Glutamatergic neuron (in vitro differentiated cells): ENCODE measurements at regions not wholly inside any gene's neighbourhood (a gene's known extent, or its start where the extent isn't known, plus 50 kb on each side); places are given as distances from the start of the nearest gene placed in this dataset.

Experiments used
- DNase-seq: peaks from one replicate; pipeline ENCODE4 v3.0.0; 2022
- H3K27ac Mint-ChIP-seq: one replicate; pipeline ENCODE4 v1.8.0; 2020; ENCODE audit warnings: mild to moderate bottlenecking, mixed read lengths, inconsistent platforms; ENCODE audit not compliant: unreplicated experiment
- H3K27me3 Mint-ChIP-seq: one replicate; pipeline ENCODE4 v1.8.0; 2020; ENCODE audit warnings: mild to moderate bottlenecking, moderate library complexity, mixed read lengths, inconsistent platforms; ENCODE audit not compliant: unreplicated experiment
- H3K36me3 Mint-ChIP-seq: one replicate; pipeline ENCODE4 v1.8.0; 2020; ENCODE audit warnings: mild to moderate bottlenecking, mixed read lengths, inconsistent platforms; ENCODE audit not compliant: unreplicated experiment
- H3K4me1 Mint-ChIP-seq: one replicate; pipeline ENCODE4 v1.8.0; 2020; ENCODE audit warnings: mild to moderate bottlenecking, low read depth, mixed read lengths, inconsistent platforms; ENCODE audit not compliant: unreplicated experiment
- H3K4me3 Mint-ChIP-seq: one replicate; pipeline ENCODE4 v1.8.0; 2020; ENCODE audit warnings: mild to moderate bottlenecking, mixed read lengths, inconsistent platforms; ENCODE audit not compliant: unreplicated experiment
- H3K9me3 Mint-ChIP-seq: one replicate; pipeline ENCODE4 v1.8.0; 2020; ENCODE audit warnings: mild to moderate bottlenecking, moderate library complexity, mixed read lengths, inconsistent platforms; ENCODE audit not compliant: unreplicated experiment
- CTCF ChIP-seq: fragments of 200-600 bp; sonication (generic); IDR thresholded peaks from one replicate; pipeline ENCODE4 v1.5.0; 2021; ENCODE audit not compliant: partially characterized antibody, unreplicated experiment

- Mint-ChIP-seq H3K4me1 (peaks cover 9% of the 10 kb centered on the region), H3K9me3 (peaks cover 2% of the 10 kb centered on the region), H3K27ac (peak overlapping the region; percentile 72), H3K27me3 (no peaks in the 10 kb centered on the region), H3K36me3 (no peaks in the 10 kb centered on the region), H3K4me3 (peak overlapping the region; percentile 38)
- TF ChIP-seq CTCF = no peak
- DNase-seq = no peak
Observed at GRCh38 chr6:132973514-132973993, 159.2 kb downstream of the RPS12 start.

- Mint-ChIP-seq H3K36me3 (no peaks in the 10 kb centered on the region), H3K4me1 (peaks cover 9% of the 10 kb centered on the region), H3K9me3 (peaks cover 2% of the 10 kb centered on the region), H3K27ac (no peak overlapping the region), H3K27me3 (no peaks in the 10 kb centered on the region), H3K4me3 (no peak overlapping the region)
- TF ChIP-seq CTCF = no peak
- DNase-seq = no peak
Observed at GRCh38 chr6:132974122-132974521, 159.8 kb downstream of the RPS12 start.

GRCh38 chr6:132977413-132977812 lies 163.0 kb downstream of the RPS12 start:
- Mint-ChIP-seq H3K9me3 (no peaks in the 10 kb centered on the region), H3K27ac (no peak overlapping the region)
- TF ChIP-seq CTCF = no peak

DNA sequence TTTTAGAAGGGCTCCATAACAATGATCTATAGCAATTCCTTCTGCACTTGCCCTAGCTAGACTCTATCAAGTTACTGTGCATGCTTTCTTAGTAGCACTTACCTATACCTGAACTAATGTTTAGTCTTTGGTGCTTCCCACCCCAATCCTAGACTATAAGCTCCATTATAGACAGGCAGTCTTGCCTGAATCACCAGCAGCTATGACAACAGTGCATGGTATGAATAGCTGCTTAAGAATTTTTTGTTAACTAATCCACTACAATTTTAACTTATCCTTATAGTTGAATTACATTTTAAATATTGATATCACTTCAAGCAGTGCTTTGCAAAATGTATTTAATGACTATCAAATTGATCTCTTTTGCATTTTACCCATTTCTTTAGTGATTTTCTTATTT lies 164.3 kb downstream of the RPS12 start:
- peaks cover under 1% of the 10 kb centered on the region for H3K4me1 Mint-ChIP-seq
- H3K36me3 Mint-ChIP-seq = no peaks in the 10 kb centered on the region

More at GRCh38 chr6:132977413-132977812, 163.0 kb downstream of the RPS12 start:
- DNase-seq = no peak
- Mint-ChIP-seq H3K27me3 (no peaks in the 10 kb centered on the region), H3K36me3 (no peaks in the 10 kb centered on the region), H3K4me3 (no peak overlapping the region), H3K4me1 (peaks cover 5% of the 10 kb centered on the region)

GRCh38 chr6:132993738-132994137 lies 179.4 kb downstream of the RPS12 start:
- H3K4me1 Mint-ChIP-seq = peaks cover 4% of the 10 kb centered on the region
- DNase-seq = no peak
- no peak overlapping the region for H3K4me3 Mint-ChIP-seq
- no peaks in the 10 kb centered on the region for H3K27me3 Mint-ChIP-seq
- no peak for TF ChIP-seq CTCF
- peaks cover 4% of the 10 kb centered on the region for H3K36me3 Mint-ChIP-seq
- no peak overlapping the region for H3K27ac Mint-ChIP-seq
- peaks cover 2% of the 10 kb centered on the region for H3K9me3 Mint-ChIP-seq

More for the DNA sequence above, 164.3 kb downstream of the RPS12 start:
- DNase-seq = no peak
- H3K4me3 Mint-ChIP-seq = no peak overlapping the region
- H3K27me3 Mint-ChIP-seq = peaks cover under 1% of the 10 kb centered on the region
- H3K27ac Mint-ChIP-seq = no peak overlapping the region
- no peaks in the 10 kb centered on the region for H3K9me3 Mint-ChIP-seq
- TF ChIP-seq CTCF = no peak
